IMR-90 (cell line): ENCODE measurements at regions not wholly inside any gene's neighbourhood (a gene's known extent, or its start where the extent isn't known, plus 50 kb on each side); places are given as distances from the start of the nearest gene placed in this dataset.

ENCODE experiments used
- ATAC-seq: fragments of 200-7000 bp; cut with Tn5 transposase; 2 replicates; pipeline ENCODE4 v1.9.1; 2020; ENCODE audit warnings: low read depth, mild to moderate bottlenecking, moderate library complexity
- BruUV-seq: library from RNA; stranded (reverse); fragments of 400-500 nt; replicated peaks from 2 replicates; lab custom pipeline; 2021; lab: Mats Ljungman, UMichigan
- CTCF ChIA-PET: fragments of 300-600 bp; formaldehyde crosslinking; extraction: SDS; loops from one replicate; lab custom pipeline; 2021; ENCODE audit warnings: antibody characterized with exemption; lab: Yijun Ruan, JAX
- POLR2A ChIA-PET: fragments of 300-600 bp; sonication (Branson Sonifier 250); formaldehyde crosslinking; loops from one replicate; lab custom pipeline; 2022; ENCODE audit warnings: antibody characterized with exemption; ENCODE audit not compliant: unreplicated experiment; lab: Charles Lee
- DNase-seq: peaks from one replicate; pipeline ENCODE4 v3.0.0; 2013
- H2AFZ ChIP-seq: replicated peaks from 2 replicates; pipeline ENCODE3; 2013; ENCODE audit warnings: low read length, mild to moderate bottlenecking; ENCODE audit not compliant: poor library complexity
- H2AK5ac ChIP-seq: 2 replicates; pipeline ENCODE4 v1.6.1; 2013; ENCODE audit warnings: low read depth, low read length, inconsistent platforms
- H2AK9ac ChIP-seq: replicated peaks from 2 replicates; pipeline ENCODE3; 2013; ENCODE audit warnings: mild to moderate bottlenecking, low read depth, low read length, moderate library complexity; ENCODE audit not compliant: poor library complexity
- H2BK120ac ChIP-seq: 2 replicates; pipeline ENCODE4 v1.6.1; 2013; ENCODE audit warnings: low read depth, low read length, inconsistent platforms
- H2BK15ac ChIP-seq: 3 replicates; pipeline ENCODE4 v1.6.1; 2013; ENCODE audit warnings: low read depth, low read length, inconsistent platforms
- H2BK20ac ChIP-seq: 2 replicates; pipeline ENCODE4 v1.6.1; 2013; ENCODE audit warnings: low read depth, mild to moderate bottlenecking, inconsistent platforms, low read length, moderate library complexity
- H2BK5ac ChIP-seq: 2 replicates; pipeline ENCODE4 v1.6.1; 2013; ENCODE audit warnings: mild to moderate bottlenecking, low read depth, low read length, inconsistent platforms; ENCODE audit not compliant: poor library complexity, severe bottlenecking
- H3K14ac ChIP-seq: replicated peaks from 2 replicates; pipeline ENCODE4 v1.6.1; 2013; ENCODE audit warnings: low read depth, low read length, inconsistent platforms
- H3K18ac ChIP-seq: 2 replicates; pipeline ENCODE4 v1.6.1; 2013; ENCODE audit warnings: low read depth, low read length, control low read depth
- H3K23ac ChIP-seq: 2 replicates; pipeline ENCODE4 v1.6.1; 2013; ENCODE audit warnings: low read depth, low read length, inconsistent platforms
- H3K27ac ChIP-seq: 2 replicates; pipeline ENCODE4 v1.5.1; 2013; ENCODE audit warnings: mild to moderate bottlenecking, control low read depth, low read length; ENCODE audit not compliant: insufficient read depth
- H3K27me3 ChIP-seq: 2 replicates; pipeline ENCODE4 v1.6.1; 2013; ENCODE audit warnings: low read length; ENCODE audit not compliant: control insufficient read depth, insufficient read depth
- H3K36me3 ChIP-seq: 2 replicates; pipeline ENCODE4 v1.6.1; 2013; ENCODE audit warnings: low read length, mixed read lengths; ENCODE audit not compliant: control insufficient read depth, insufficient read depth
- H3K4ac ChIP-seq: 2 replicates; pipeline ENCODE4 v1.6.1; 2013; ENCODE audit warnings: low read depth, low read length, inconsistent platforms
- H3K4me1 ChIP-seq: 2 replicates; pipeline ENCODE4 v1.6.1; 2013; ENCODE audit warnings: low read length, mixed read lengths; ENCODE audit not compliant: control insufficient read depth, insufficient read depth
- H3K4me2 ChIP-seq: 2 replicates; pipeline ENCODE4 v1.6.1; 2013; ENCODE audit warnings: low read depth, mild to moderate bottlenecking, control low read depth, low read length, moderate library complexity
- H3K4me3 ChIP-seq: 2 replicates; pipeline ENCODE4 v1.5.1; 2013; ENCODE audit warnings: low read depth, mild to moderate bottlenecking, control low read depth, low read length, moderate library complexity; ENCODE audit not compliant: insufficient read depth
- H3K56ac ChIP-seq: 2 replicates; pipeline ENCODE4 v1.6.1; 2013; ENCODE audit warnings: low read length, inconsistent platforms; ENCODE audit not compliant: insufficient read depth; ENCODE audit errors: extremely low read depth
- H3K79me1 ChIP-seq, 2 experiments: 2 replicates each; pipeline ENCODE4 v1.6.1; 2013; ENCODE audit warnings: low read length in 2 of 2, inconsistent platforms in 1 of 2, low read depth in 1 of 2
- H3K9ac ChIP-seq: 2 replicates; pipeline ENCODE4 v1.6.1; 2013; ENCODE audit warnings: low read depth, low read length, control low read depth
- H3K9me1 ChIP-seq: 2 replicates; pipeline ENCODE4 v1.6.1; 2013; ENCODE audit warnings: low read length, inconsistent platforms; ENCODE audit not compliant: insufficient read depth
- H3K9me3 ChIP-seq: 2 replicates; pipeline ENCODE4 v1.6.1; 2013; ENCODE audit warnings: low read length; ENCODE audit not compliant: control insufficient read depth, insufficient read depth
- H4K20me1 ChIP-seq: 2 replicates; pipeline ENCODE4 v1.6.1; 2013; ENCODE audit warnings: low read length, inconsistent platforms; ENCODE audit not compliant: insufficient read depth
- H4K5ac ChIP-seq: 2 replicates; pipeline ENCODE4 v1.6.1; 2013; ENCODE audit warnings: mild to moderate bottlenecking, low read depth, low read length, control low read depth
- H4K8ac ChIP-seq, 2 experiments: 2 replicates each; pipeline ENCODE4 v1.6.1; 2013; ENCODE audit warnings: low read depth in 2 of 2, low read length in 2 of 2, control low read depth in 1 of 2, inconsistent platforms in 1 of 2
- H4K91ac ChIP-seq: 2 replicates; pipeline ENCODE4 v1.6.1; 2013; ENCODE audit warnings: low read depth, low read length, inconsistent platforms; ENCODE audit not compliant: insufficient read depth
- CTCF ChIP-seq: conservative IDR thresholded peaks from 2 replicates; pipeline ENCODE4 v1.5.1; 2012; ENCODE audit warnings: mild to moderate bottlenecking, low read depth, low read length, improper control_type of control experiment
- FOS ChIP-seq: fragments of 150-350 bp; IDR thresholded peaks from 2 replicates; pipeline ENCODE4 v1.6.1; 2016; ENCODE audit warnings: low read depth, low read length
- MAFK ChIP-seq: IDR thresholded peaks from 2 replicates; pipeline ENCODE4 v1.6.1; 2012; ENCODE audit warnings: low read depth, low read length, improper control_type of control experiment
- NFE2L2 ChIP-seq: fragments of 150-350 bp; IDR thresholded peaks from 2 replicates; pipeline ENCODE4 v1.6.1; 2016; ENCODE audit warnings: low read depth, mild to moderate bottlenecking, low read length
- WGBS, 2 experiments: methylation state at CpG; one replicate each; pipeline versions ENCODE4 v1.1.5 to v1.1.7; 2013; ENCODE audit warnings: missing lambda C conversion rate in 2 of 2; ENCODE audit not compliant: insufficient read length in 1 of 2; ENCODE audit errors: extremely low coverage in 2 of 2; 5-methylcytosine and 5-hydroxymethylcytosine counted together
- dilution Hi-C: fragments of 300-500 bp; cut with HindIII; formaldehyde crosslinking; loops from one replicate; pipeline ENCODE4 v1.14.3; 2018; ENCODE audit warnings: low sequenced_read_pairs; ENCODE audit not compliant: unreplicated experiment
- in situ Hi-C: fragments of 300-500 bp; cut with MboI; formaldehyde crosslinking; loops from 3 replicates; pipeline ENCODE4 v1.14.3; 2019; ENCODE audit warnings: low sequenced_read_pairs, inconsistent platforms, mixed read lengths
- intact Hi-C: fragments of 100-400 bp; cut with micrococcal nuclease; formaldehyde crosslinking; loops from 2 replicates; pipeline ENCODE4 v1.10.0; 2022

GRCh38 chr3:28994161-28994905 is 286.5 kb upstream of the RBMS3 start:
- Histone ChIP-seq H3K56ac (no peak overlapping the region), H3K27me3 (no peaks in the 10 kb centered on the region), H3K9ac (no peak overlapping the region), H3K18ac (no peak overlapping the region), H3K4me2 (no peak overlapping the region), H3K4me3 (no peak overlapping the region), H3K27ac (no peak overlapping the region), H3K9me3 (no peaks in the 10 kb centered on the region), H4K91ac (no peak overlapping the region), H3K4ac (no peak overlapping the region), H2AK9ac (no peak overlapping the region), H2BK15ac (no peak overlapping the region), H2BK5ac (no peak overlapping the region), H3K23ac (no peak overlapping the region), H4K20me1 (no peaks in the 10 kb centered on the region), H4K8ac (no peak overlapping the region), H3K9me1 (no peaks in the 10 kb centered on the region), H2BK20ac (no peak overlapping the region), H3K4me1 (no peaks in the 10 kb centered on the region), H2BK120ac (no peak overlapping the region), H4K5ac (no peak overlapping the region), H3K14ac (no peak overlapping the region), H3K79me1 (no peaks in the 10 kb centered on the region), H2AFZ (no peak overlapping the region), H3K36me3 (no peaks in the 10 kb centered on the region), H2AK5ac (no peak overlapping the region)
- ATAC-seq (no peak), DNase-seq (no peak)
- in situ Hi-C loops (no loop called here), intact Hi-C loops (no loop called here), dilution Hi-C loops (no loop called here)
- no CpG with 5 or more reads among the region's 6 CpGs for WGBS, 2 experiments
- POLR2A ChIA-PET = no interaction called here
- TF ChIP-seq CTCF (no peak), FOS (no peak), MAFK (no peak), NFE2L2 (no peak)
- CTCF ChIA-PET = no interaction called here
- no TSS peak for BruUV-seq
